Trophoblast cell (in vitro differentiated cells and primary cell): ENCODE measurements at regions not wholly inside any gene's neighbourhood (a gene's known extent, or its start where the extent isn't known, plus 50 kb on each side); places are given as distances from the start of the nearest gene placed in this dataset.

ENCODE experiments used
- DNase-seq, 2 donors: peaks; one replicate each; pipeline ENCODE4 v3.0.0-alpha.2; 2016
- H2AFZ ChIP-seq: 2 replicates; pipeline ENCODE4 v1.6.1; 2013; ENCODE audit warnings: low read length, moderate library complexity, mild to moderate bottlenecking; ENCODE audit not compliant: insufficient read depth, poor library complexity
- H2AK5ac ChIP-seq: 2 replicates; pipeline ENCODE4 v1.6.1; 2013; ENCODE audit warnings: mild to moderate bottlenecking, low read length
- H2BK120ac ChIP-seq: 2 replicates; pipeline ENCODE4 v1.6.1; 2013; ENCODE audit warnings: low read length, mild to moderate bottlenecking, moderate library complexity; ENCODE audit not compliant: insufficient read depth, poor library complexity
- H2BK12ac ChIP-seq: 2 replicates; pipeline ENCODE4 v1.6.1; 2013; ENCODE audit warnings: mild to moderate bottlenecking, low read length, moderate library complexity
- H2BK5ac ChIP-seq: 2 replicates; pipeline ENCODE4 v1.6.1; 2013; ENCODE audit warnings: low read length, low read depth, moderate library complexity, mild to moderate bottlenecking; ENCODE audit not compliant: poor library complexity
- H3K14ac ChIP-seq: 2 replicates; pipeline ENCODE4 v1.6.1; 2013; ENCODE audit warnings: mild to moderate bottlenecking, low read length
- H3K18ac ChIP-seq: 2 replicates; pipeline ENCODE4 v1.6.1; 2013; ENCODE audit warnings: mild to moderate bottlenecking, low read length
- H3K23ac ChIP-seq: 2 replicates; pipeline ENCODE4 v1.6.1; 2013; ENCODE audit warnings: low read length
- H3K27ac ChIP-seq: 2 replicates; pipeline ENCODE4 v1.5.1; 2013; ENCODE audit warnings: low read depth, mild to moderate bottlenecking, inconsistent platforms, low read length, moderate library complexity
- H3K27me3 ChIP-seq: 2 replicates; pipeline ENCODE4 v1.6.1; 2013; ENCODE audit warnings: inconsistent platforms, mild to moderate bottlenecking, low read length, moderate library complexity; ENCODE audit not compliant: insufficient read depth
- H3K36me3 ChIP-seq, 2 experiments: 1 replicate in 1 of 2; 2 replicates in 1 of 2; pipeline ENCODE4 v1.6.1; 2013; ENCODE audit warnings: low read length in 2 of 2, mild to moderate bottlenecking in 2 of 2, moderate library complexity in 1 of 2; ENCODE audit not compliant: insufficient read depth in 2 of 2, control insufficient read depth in 1 of 2
- H3K4ac ChIP-seq: 2 replicates; pipeline ENCODE4 v1.6.1; 2013; ENCODE audit warnings: low read depth, mild to moderate bottlenecking, low read length, moderate library complexity
- H3K4me1 ChIP-seq, 2 experiments: 1 replicate in 1 of 2; 2 replicates in 1 of 2; pipeline ENCODE4 v1.6.1; 2013; ENCODE audit warnings: low read length in 2 of 2, mild to moderate bottlenecking in 2 of 2, moderate library complexity in 1 of 2; ENCODE audit not compliant: insufficient read depth in 2 of 2, control insufficient read depth in 1 of 2
- H3K4me2 ChIP-seq: 2 replicates; pipeline ENCODE4 v1.6.1; 2013; ENCODE audit warnings: inconsistent platforms, mild to moderate bottlenecking, low read length, moderate library complexity
- H3K4me3 ChIP-seq: 2 replicates; pipeline ENCODE4 v1.5.1; 2013; ENCODE audit warnings: mild to moderate bottlenecking, low read depth, low read length, inconsistent platforms
- H3K79me1 ChIP-seq: one replicate; pipeline ENCODE4 v1.6.1; 2013; ENCODE audit warnings: low read length
- H3K79me2 ChIP-seq: 2 replicates; pipeline ENCODE4 v1.6.1; 2013; ENCODE audit warnings: low read length, mild to moderate bottlenecking; ENCODE audit not compliant: control insufficient read depth, insufficient read depth, poor library complexity
- H3K9ac ChIP-seq: 2 replicates; pipeline ENCODE4 v1.6.1; 2013; ENCODE audit warnings: mild to moderate bottlenecking, low read length
- H3K9me3 ChIP-seq: 2 replicates; pipeline ENCODE4 v1.6.1; 2013; ENCODE audit warnings: low read depth, mild to moderate bottlenecking, control low read depth, inconsistent platforms, low read length; ENCODE audit not compliant: insufficient read depth
- H4K12ac ChIP-seq: 2 replicates; pipeline ENCODE4 v1.6.1; 2013; ENCODE audit warnings: low read depth, mild to moderate bottlenecking, low read length, moderate library complexity
- H4K8ac ChIP-seq: 2 replicates; pipeline ENCODE4 v1.6.1; 2013; ENCODE audit warnings: low read depth, mild to moderate bottlenecking, low read length, moderate library complexity
- H4K91ac ChIP-seq: one replicate; pipeline ENCODE4 v1.6.1; 2013; ENCODE audit warnings: low read depth, mild to moderate bottlenecking, low read length, moderate library complexity
- WGBS: extraction: QIAGEN DNeasy Blood & Tissue Kit; methylation state at CpG from one replicate; pipeline ENCODE4 v1.1.7; 2013; ENCODE audit warnings: missing lambda C conversion rate; ENCODE audit not compliant: insufficient read length, insufficient coverage; ENCODE audit errors: extremely low coverage; 5-methylcytosine and 5-hydroxymethylcytosine counted together

DNA sequence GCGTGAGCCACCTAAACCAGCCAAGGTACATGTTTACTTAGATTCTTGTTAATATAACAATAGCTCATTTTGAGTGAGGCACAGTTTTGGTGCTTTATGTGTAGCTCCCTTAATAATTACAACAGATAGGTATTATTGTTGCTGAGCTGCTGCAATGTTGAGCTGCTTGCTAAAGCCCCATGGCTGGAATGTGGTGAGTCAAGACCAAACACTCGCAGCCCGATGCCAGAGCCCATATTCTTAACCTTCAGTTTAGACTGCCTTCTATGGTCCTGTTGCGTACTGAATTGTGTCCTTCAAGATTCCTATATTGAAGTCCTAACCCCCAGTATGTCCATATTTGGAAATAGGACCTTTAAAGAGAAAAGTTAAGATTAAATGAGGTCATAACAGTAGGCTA lies 407.1 kb downstream of the NEBL start:
- Histone ChIP-seq H3K4me1 (no peaks in the 10 kb centered on the region), H3K9me3 (no peaks in the 10 kb centered on the region), H3K27me3 (no peaks in the 10 kb centered on the region), H3K14ac (no peak overlapping the region), H2BK120ac (no peak overlapping the region), H3K4me3 (no peak overlapping the region), H3K79me1 (peaks cover 2% of the 10 kb centered on the region), H3K36me3 (no peaks in the 10 kb centered on the region), H3K4ac (no peak overlapping the region), H2AK5ac (no peak overlapping the region), H4K91ac (no peak overlapping the region), H4K12ac (no peak overlapping the region), H3K79me2 (no peaks in the 10 kb centered on the region), H4K8ac (no peak overlapping the region), H2AFZ (no peak overlapping the region), H3K27ac (no peak overlapping the region), H3K23ac (no peak overlapping the region), H3K9ac (no peak overlapping the region), H3K18ac (no peak overlapping the region), H2BK12ac (no peak overlapping the region), H2BK5ac (no peak overlapping the region), H3K4me2 (no peak overlapping the region)
- DNase-seq: peak; percentile 45 to 64
- no CpG with 5 or more reads among the region's 4 CpGs for WGBS

DNA sequence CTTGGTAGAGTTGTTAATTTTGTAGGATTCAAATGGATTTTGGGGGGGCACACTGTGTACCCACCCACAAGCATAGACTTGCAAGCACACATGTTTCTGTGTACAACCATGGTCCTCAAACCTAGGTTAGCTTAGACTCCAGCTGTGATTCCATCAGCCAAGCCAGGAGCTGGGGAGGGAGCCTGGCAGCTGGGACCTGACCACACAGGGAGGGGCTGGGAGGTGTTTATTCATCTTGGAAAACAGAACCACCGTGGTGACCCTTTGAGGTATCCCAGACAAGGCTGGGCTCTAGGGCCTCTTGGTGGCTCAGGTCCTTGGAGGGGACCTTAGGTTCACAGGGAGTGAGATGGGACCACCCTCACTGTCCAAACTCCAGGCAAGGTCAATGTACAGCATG lies 410.3 kb downstream of the NEBL start:
- no peak overlapping the region for H3K18ac ChIP-seq
- no peak overlapping the region for H4K12ac ChIP-seq
- no peaks in the 10 kb centered on the region for H3K36me3 ChIP-seq
- no CpG with 5 or more reads among the region's 1 CpG for WGBS
- H3K27ac ChIP-seq: no peak overlapping the region
- no peak overlapping the region for H2AFZ ChIP-seq
- no peak overlapping the region for H2AK5ac ChIP-seq
- H3K4me3 ChIP-seq: no peak overlapping the region
- no peak overlapping the region for H4K91ac ChIP-seq
- no peak overlapping the region for H3K4ac ChIP-seq
- DNase-seq: no peak
- no peak overlapping the region for H2BK12ac ChIP-seq
- no peak overlapping the region for H2BK5ac ChIP-seq
- H3K79me1 ChIP-seq: no peaks in the 10 kb centered on the region
- H3K14ac ChIP-seq: no peak overlapping the region
- no peak overlapping the region for H2BK120ac ChIP-seq
- no peak overlapping the region for H4K8ac ChIP-seq
- H3K9ac ChIP-seq: peak overlapping the region; percentile 20
- H3K79me2 ChIP-seq: no peaks in the 10 kb centered on the region
- no peaks in the 10 kb centered on the region for H3K9me3 ChIP-seq
- H3K23ac ChIP-seq: no peak overlapping the region
- no peaks in the 10 kb centered on the region for H3K4me1 ChIP-seq
- H3K4me2 ChIP-seq: no peak overlapping the region
- no peaks in the 10 kb centered on the region for H3K27me3 ChIP-seq

DNA sequence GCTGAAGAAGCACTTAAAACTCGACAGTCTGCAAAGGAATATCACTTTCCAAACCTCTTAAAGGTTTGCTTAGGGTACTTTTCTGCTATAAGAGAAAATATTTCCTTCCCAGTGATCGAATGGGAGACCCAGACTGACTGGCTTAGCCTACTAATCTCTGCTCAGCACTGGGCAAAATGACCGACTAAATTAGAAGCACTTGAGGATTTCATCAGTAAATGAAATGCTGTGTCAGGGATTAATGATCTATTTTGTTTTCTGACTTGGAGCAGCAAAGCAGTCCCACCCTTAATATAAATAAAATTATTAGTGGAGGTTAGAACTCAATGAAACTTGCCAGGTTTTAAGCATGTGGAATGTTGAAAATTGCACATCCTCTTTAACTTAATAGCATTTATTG lies 411.6 kb downstream of the NEBL start:
- H3K4me1 ChIP-seq: no peaks in the 10 kb centered on the region
- no peak overlapping the region for H4K12ac ChIP-seq
- no peaks in the 10 kb centered on the region for H3K36me3 ChIP-seq
- H2AFZ ChIP-seq: no peak overlapping the region
- H3K79me2 ChIP-seq: no peaks in the 10 kb centered on the region
- no peak overlapping the region for H3K4me2 ChIP-seq
- H2BK120ac ChIP-seq: no peak overlapping the region
- H2BK5ac ChIP-seq: no peak overlapping the region
- H2AK5ac ChIP-seq: no peak overlapping the region
- no peak overlapping the region for H4K91ac ChIP-seq
- DNase-seq: no peak
- no peak overlapping the region for H3K4ac ChIP-seq
- H3K14ac ChIP-seq: no peak overlapping the region
- H4K8ac ChIP-seq: no peak overlapping the region
- H3K23ac ChIP-seq: no peak overlapping the region
- WGBS: no CpG with 5 or more reads among the region's 3 CpGs
- H3K27me3 ChIP-seq: no peaks in the 10 kb centered on the region
- no peak overlapping the region for H2BK12ac ChIP-seq
- H3K9me3 ChIP-seq: no peaks in the 10 kb centered on the region
- no peak overlapping the region for H3K4me3 ChIP-seq
- H3K79me1 ChIP-seq: no peaks in the 10 kb centered on the region
- H3K18ac ChIP-seq: no peak overlapping the region
- no peak overlapping the region for H3K27ac ChIP-seq
- H3K9ac ChIP-seq: no peak overlapping the region

DNA sequence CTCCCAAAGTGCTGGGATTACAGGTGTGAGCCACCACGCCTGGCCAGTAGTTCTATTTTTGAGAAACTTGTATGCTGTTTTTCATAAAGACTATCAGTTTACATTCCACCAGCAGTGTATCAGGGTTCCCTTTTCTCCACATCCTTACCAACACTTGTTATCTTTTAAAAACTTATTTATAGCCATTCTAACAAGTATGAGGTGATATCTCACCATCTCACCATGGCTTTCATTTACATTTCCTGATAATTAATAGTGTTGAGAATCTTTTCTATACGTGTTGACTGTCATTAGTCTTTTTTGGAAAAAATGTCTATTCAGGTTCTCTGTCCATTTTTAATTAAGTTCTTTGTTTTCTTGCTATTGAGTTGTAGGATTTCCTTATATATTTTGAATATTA lies 416.1 kb downstream of the NEBL start:
- no peaks in the 10 kb centered on the region for H3K9me3 ChIP-seq
- H3K18ac ChIP-seq: no peak overlapping the region
- no peak overlapping the region for H3K9ac ChIP-seq
- no peak overlapping the region for H3K14ac ChIP-seq
- no peak overlapping the region for H2BK120ac ChIP-seq
- H3K27me3 ChIP-seq: no peaks in the 10 kb centered on the region
- WGBS: no CpG with 5 or more reads among the region's 2 CpGs
- no peak overlapping the region for H2BK5ac ChIP-seq
- H4K12ac ChIP-seq: no peak overlapping the region
- no peak overlapping the region for H2AK5ac ChIP-seq
- H4K91ac ChIP-seq: no peak overlapping the region
- no peak overlapping the region for H3K23ac ChIP-seq
- no peaks in the 10 kb centered on the region for H3K4me1 ChIP-seq
- no peak overlapping the region for H2BK12ac ChIP-seq
- H3K27ac ChIP-seq: no peak overlapping the region
- DNase-seq: no peak
- no peak overlapping the region for H4K8ac ChIP-seq
- no peaks in the 10 kb centered on the region for H3K79me1 ChIP-seq
- no peaks in the 10 kb centered on the region for H3K79me2 ChIP-seq
- no peak overlapping the region for H3K4me3 ChIP-seq
- H2AFZ ChIP-seq: no peak overlapping the region
- H3K36me3 ChIP-seq: no peaks in the 10 kb centered on the region
- no peak overlapping the region for H3K4me2 ChIP-seq
- no peak overlapping the region for H3K4ac ChIP-seq
